Ishikawa (cell line): ENCODE measurements at regions not wholly inside any gene's neighbourhood (a gene's known extent, or its start where the extent isn't known, plus 50 kb on each side); places are given as distances from the start of the nearest gene placed in this dataset.

Experiments
- CEBPB ChIP-seq: IDR thresholded peaks from 2 replicates; pipeline ENCODE4 v1.6.1; 2012
- CREB1 ChIP-seq: IDR thresholded peaks from 2 replicates; pipeline ENCODE4 v1.6.1; 2012; ENCODE audit warnings: low read depth
- EGR1 ChIP-seq: IDR thresholded peaks from 2 replicates; pipeline ENCODE4 v1.6.1; 2012
- EP300 ChIP-seq: IDR thresholded peaks from 2 replicates; pipeline ENCODE4 v1.6.1; 2012; ENCODE audit warnings: borderline replicate concordance
- FOXM1 ChIP-seq: IDR thresholded peaks from 2 replicates; pipeline ENCODE4 v1.6.1; 2012; ENCODE audit warnings: low read depth, borderline replicate concordance
- MAX ChIP-seq: IDR thresholded peaks from 2 replicates; pipeline ENCODE4 v1.6.1; 2012
- NFIC ChIP-seq: IDR thresholded peaks from 2 replicates; pipeline ENCODE4 v1.6.1; 2012
- RAD21 ChIP-seq: IDR thresholded peaks from 2 replicates; pipeline ENCODE4 v1.6.1; 2012; ENCODE audit warnings: low read depth
- REST ChIP-seq: IDR thresholded peaks from 2 replicates; pipeline ENCODE4 v1.6.1; 2012; ENCODE audit warnings: low read depth, mild to moderate bottlenecking
- TAF1 ChIP-seq: IDR thresholded peaks from 2 replicates; pipeline ENCODE4 v1.6.1; 2012; ENCODE audit warnings: low read depth, mild to moderate bottlenecking
- TCF12 ChIP-seq: IDR thresholded peaks from 2 replicates; pipeline ENCODE4 v1.6.1; 2012; ENCODE audit warnings: low read depth
- TEAD4 ChIP-seq: IDR thresholded peaks from 2 replicates; pipeline ENCODE4 v1.6.1; 2012
- YY1 ChIP-seq: IDR thresholded peaks from 2 replicates; pipeline ENCODE4 v1.6.1; 2012; ENCODE audit warnings: low read depth
- ZBTB7A ChIP-seq: IDR thresholded peaks from 2 replicates; pipeline ENCODE4 v1.6.1; 2012; ENCODE audit warnings: low read depth
- TF ChIP-seq, protein P1 (sequence below): IDR thresholded peaks from 2 replicates; pipeline ENCODE4 v1.6.1; 2012

DNA sequence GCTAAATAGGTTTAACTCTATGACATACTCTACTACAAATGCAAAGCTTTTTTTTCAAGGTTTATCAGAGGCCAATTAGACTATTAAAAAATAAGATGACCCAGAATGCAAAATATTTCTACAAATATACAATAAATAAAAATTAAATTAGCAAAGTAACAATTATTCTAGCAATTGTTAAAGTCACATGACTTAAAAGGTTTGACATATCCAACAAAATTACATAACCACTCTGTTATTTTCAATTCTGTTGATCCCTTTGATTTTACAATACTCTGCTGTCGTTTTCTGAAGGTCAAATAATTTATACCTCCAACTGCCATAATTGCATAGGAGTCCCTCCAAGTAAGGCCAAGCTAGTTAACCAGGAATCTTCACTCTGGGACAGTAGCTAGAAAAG lies 292.6 kb upstream of the MIR17HG start:
- TF ChIP-seq REST = no peak
- no peak for TF ChIP-seq FOXM1
- no peak for TF ChIP-seq EGR1
- TF ChIP-seq NFIC = no peak
- TF ChIP-seq CEBPB = no peak
- TF ChIP-seq ZBTB7A = no peak
- no peak for TF ChIP-seq TCF12
- no peak for TF ChIP-seq CREB1
- TF ChIP-seq RAD21 = no peak
- TF ChIP-seq, protein P1, sequence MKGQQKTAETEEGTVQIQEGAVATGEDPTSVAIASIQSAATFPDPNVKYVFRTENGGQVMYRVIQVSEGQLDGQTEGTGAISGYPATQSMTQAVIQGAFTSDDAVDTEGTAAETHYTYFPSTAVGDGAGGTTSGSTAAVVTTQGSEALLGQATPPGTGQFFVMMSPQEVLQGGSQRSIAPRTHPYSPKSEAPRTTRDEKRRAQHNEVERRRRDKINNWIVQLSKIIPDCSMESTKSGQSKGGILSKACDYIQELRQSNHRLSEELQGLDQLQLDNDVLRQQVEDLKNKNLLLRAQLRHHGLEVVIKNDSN = no peak
- TF ChIP-seq TAF1 = no peak
- no peak for TF ChIP-seq TEAD4
- TF ChIP-seq MAX = no peak
- TF ChIP-seq YY1 = no peak
- TF ChIP-seq EP300 = no peak

DNA sequence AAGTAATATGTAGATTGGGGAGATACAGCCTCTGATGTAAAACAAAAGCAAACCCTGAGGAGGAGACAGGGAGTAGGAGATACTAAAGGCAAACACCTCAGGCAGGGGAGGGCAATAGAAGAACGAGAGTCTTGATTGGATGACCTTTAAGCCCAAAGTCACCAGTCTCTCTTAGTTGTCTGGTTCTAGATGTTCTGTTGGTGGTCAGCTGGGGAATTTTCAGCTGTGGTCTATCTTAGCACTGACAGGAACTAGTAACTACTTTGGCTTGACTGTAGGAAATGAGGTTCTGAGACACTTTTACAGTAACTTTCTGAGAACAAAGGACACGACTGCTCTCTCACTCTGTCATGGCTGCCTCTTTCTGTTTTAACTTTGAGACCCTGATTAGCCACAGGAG lies 290.7 kb upstream of the MIR17HG start:
- TF ChIP-seq CEBPB (no peak), FOXM1 (no peak), RAD21 (no peak), ZBTB7A (no peak), TCF12 (no peak), YY1 (no peak), TAF1 (no peak), EGR1 (no peak), TEAD4 (no peak), EP300 (no peak), REST (no peak), NFIC (no peak)
- TF ChIP-seq, protein P1 = no peak

DNA sequence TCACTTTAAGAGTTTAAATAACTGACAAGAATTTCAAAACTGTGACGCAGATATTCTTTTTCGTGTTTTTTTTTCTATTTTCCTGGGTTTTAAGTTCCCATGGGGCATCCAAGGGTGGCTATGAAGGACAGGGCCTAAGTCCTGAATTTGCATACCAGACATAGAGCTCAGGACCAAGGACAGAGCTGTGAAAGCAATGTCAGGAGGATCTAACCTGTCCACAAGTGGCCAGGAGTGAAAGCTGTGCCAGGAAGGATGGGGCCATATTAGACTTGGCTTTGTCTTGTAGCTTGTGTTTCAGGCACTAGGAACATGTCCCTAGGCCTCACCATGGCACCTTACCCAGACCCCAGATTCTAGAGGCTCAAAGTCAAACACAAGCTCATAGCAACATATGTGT lies 289.4 kb upstream of the MIR17HG start:
- TF ChIP-seq EP300 (no peak), REST (peak; percentile 92), CREB1 (no peak), TEAD4 (peak; percentile 61; the same call in 1 of the 2 replicates), MAX (no peak)

DNA sequence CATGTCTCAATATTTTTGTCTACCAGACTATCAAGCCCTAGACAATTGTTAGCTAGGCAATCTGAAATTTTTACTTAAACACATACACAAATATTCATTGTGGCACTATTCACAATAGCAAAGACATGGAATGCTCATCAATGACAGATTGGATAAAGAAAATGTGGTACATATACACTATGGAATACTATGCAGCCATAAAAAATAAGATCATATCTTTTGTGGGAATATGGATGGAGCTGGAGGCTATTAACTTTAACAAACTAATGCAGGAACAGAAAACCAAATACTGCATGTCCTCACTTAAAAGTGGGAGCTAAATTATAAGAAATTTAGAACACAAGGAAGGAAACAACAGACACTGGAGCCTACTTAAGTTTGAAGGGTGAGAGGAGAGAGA lies 288.6 kb upstream of the MIR17HG start:
- no peak for TF ChIP-seq CREB1
- TF ChIP-seq YY1 = no peak
- TF ChIP-seq TCF12 = no peak
- TF ChIP-seq ZBTB7A = no peak
- TF ChIP-seq NFIC = no peak
- TF ChIP-seq MAX = no peak
- TF ChIP-seq, protein P1 = no peak
- no peak for TF ChIP-seq REST
- no peak for TF ChIP-seq FOXM1
